OCI-LY3 (cell line): ENCODE measurements at regions not wholly inside any gene's neighbourhood (a gene's known extent, or its start where the extent isn't known, plus 50 kb on each side); places are given as distances from the start of the nearest gene placed in this dataset.

Experiments
- H2AFZ ChIP-seq: fragments of 200-600, 300-600 bp; shearing (Covaris generic); 2 replicates; pipeline ENCODE4 v1.6.0; 2014; ENCODE audit warnings: antibody characterized with exemption, low read depth, low read length
- H3K27ac ChIP-seq: fragments of 200-600, 300-600 bp; sonication (generic); 2 replicates; pipeline ENCODE4 v1.5.1; 2014; ENCODE audit warnings: mild to moderate bottlenecking, low read length, moderate library complexity, mixed read lengths
- H3K27me3 ChIP-seq: fragments of 200-600, 300-600 bp; sonication (generic); 2 replicates; pipeline ENCODE4 v1.6.1; 2014; ENCODE audit warnings: low read depth, low read length, mixed read lengths
- H3K36me3 ChIP-seq: fragments of 200-600, 300-600 bp; sonication (generic); replicated peaks from 2 replicates; pipeline ENCODE3; 2014; ENCODE audit warnings: low read depth, low read length, mixed read lengths
- H3K4me1 ChIP-seq: fragments of 300-600, 200-600 bp; sonication (generic); 2 replicates; pipeline ENCODE4 v1.6.1; 2014; ENCODE audit warnings: low read length, mixed read lengths
- H3K4me2 ChIP-seq: fragments of 200-600, 300-600 bp; sonication (generic); 2 replicates; pipeline ENCODE4 v1.6.1; 2014; ENCODE audit warnings: low read length, mixed read lengths
- H3K4me3 ChIP-seq: fragments of 300-600, 200-600 bp; sonication (generic); 2 replicates; pipeline ENCODE4 v1.5.1; 2014; ENCODE audit warnings: antibody characterized with exemption, mild to moderate bottlenecking, low read length, moderate library complexity
- H3K79me2 ChIP-seq: fragments of 300-600, 200-600 bp; shearing (Covaris generic); 2 replicates; pipeline ENCODE4 v1.6.1; 2014; ENCODE audit warnings: mild to moderate bottlenecking, low read length, mixed read lengths
- H3K9ac ChIP-seq: fragments of 300-600, 200-600 bp; shearing (Covaris generic); 2 replicates; pipeline ENCODE4 v1.6.0; 2014; ENCODE audit warnings: mild to moderate bottlenecking, low read length, moderate library complexity
- H3K9me3 ChIP-seq: fragments of 200-600, 300-600 bp; shearing (Covaris generic); 2 replicates; pipeline ENCODE4 v1.6.1; 2014; ENCODE audit warnings: low read length, mixed read lengths; ENCODE audit not compliant: insufficient read depth
- H4K20me1 ChIP-seq: fragments of 200-600, 300-600 bp; sonication (generic); 2 replicates; pipeline ENCODE4 v1.6.1; 2016; ENCODE audit warnings: low read length, mixed read lengths; ENCODE audit not compliant: insufficient read depth
- EZH2phosphoT487 ChIP-seq: fragments of 200-600 bp; shearing (Covaris generic); IDR thresholded peaks from 2 replicates; pipeline ENCODE4 v1.6.1; 2018; ENCODE audit warnings: antibody characterized with exemption, mixed run types, low read depth
- TF ChIP-seq, protein P1 (sequence below): fragments of 200-600, 300-600 bp; sonication (generic); IDR thresholded peaks from 2 replicates; pipeline ENCODE4 v1.5.1; 2014; ENCODE audit warnings: antibody characterized with exemption, low read length, low read depth

DNA sequence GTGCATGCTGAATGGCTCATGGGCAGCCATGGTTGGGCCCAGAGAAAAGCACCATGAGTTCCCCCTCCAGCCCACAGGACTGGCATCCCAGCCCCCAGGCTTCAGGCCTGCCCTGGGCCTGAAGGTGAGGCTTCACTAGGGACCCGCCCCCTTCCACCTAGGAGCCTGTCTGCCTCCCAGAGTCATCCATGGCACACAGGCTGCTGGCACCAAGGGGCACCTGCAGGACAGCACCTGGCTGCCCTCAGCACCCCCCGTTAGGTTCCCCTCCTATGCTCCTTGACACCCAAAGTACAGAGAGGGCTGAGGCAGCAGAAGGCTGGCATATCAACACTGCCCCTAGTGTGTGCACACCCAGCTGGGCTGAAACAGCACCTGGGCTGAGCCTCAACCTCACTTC lies 566.7 kb upstream of the PCDH7 start:
- Histone ChIP-seq H4K20me1 (no peaks in the 10 kb centered on the region), H3K4me2 (no peak overlapping the region), H3K4me3 (no peak overlapping the region), H3K36me3 (no peaks in the 10 kb centered on the region), H2AFZ (no peak overlapping the region), H3K79me2 (no peaks in the 10 kb centered on the region), H3K27me3 (no peaks in the 10 kb centered on the region), H3K4me1 (no peaks in the 10 kb centered on the region), H3K9ac (no peak overlapping the region), H3K9me3 (no peaks in the 10 kb centered on the region), H3K27ac (no peak overlapping the region)
- TF ChIP-seq, protein P1, sequence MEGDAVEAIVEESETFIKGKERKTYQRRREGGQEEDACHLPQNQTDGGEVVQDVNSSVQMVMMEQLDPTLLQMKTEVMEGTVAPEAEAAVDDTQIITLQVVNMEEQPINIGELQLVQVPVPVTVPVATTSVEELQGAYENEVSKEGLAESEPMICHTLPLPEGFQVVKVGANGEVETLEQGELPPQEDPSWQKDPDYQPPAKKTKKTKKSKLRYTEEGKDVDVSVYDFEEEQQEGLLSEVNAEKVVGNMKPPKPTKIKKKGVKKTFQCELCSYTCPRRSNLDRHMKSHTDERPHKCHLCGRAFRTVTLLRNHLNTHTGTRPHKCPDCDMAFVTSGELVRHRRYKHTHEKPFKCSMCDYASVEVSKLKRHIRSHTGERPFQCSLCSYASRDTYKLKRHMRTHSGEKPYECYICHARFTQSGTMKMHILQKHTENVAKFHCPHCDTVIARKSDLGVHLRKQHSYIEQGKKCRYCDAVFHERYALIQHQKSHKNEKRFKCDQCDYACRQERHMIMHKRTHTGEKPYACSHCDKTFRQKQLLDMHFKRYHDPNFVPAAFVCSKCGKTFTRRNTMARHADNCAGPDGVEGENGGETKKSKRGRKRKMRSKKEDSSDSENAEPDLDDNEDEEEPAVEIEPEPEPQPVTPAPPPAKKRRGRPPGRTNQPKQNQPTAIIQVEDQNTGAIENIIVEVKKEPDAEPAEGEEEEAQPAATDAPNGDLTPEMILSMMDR, result no peak
- TF ChIP-seq EZH2phosphoT487, result no peak

DNA sequence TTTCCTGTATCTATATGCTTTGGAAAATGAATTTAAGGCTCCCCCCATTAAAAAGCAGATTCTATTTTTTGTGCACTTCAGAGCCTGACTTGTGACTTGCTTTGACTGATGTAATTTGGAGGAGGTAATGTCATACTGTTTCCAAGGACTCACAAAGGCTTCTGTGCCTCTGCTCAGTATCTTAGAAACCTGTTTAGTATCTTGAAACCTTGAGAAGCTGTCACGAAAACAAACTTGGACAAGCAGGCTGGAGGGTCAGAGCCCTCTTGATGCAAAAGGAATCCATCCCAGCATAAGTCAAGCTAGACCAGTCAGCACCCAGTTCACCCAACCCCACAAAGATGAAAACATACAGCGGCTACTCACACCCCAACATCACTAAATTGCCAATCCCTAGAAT lies 560.0 kb upstream of the PCDH7 start:
- TF ChIP-seq EZH2phosphoT487, result no peak
- TF ChIP-seq, protein P1, result no peak
- no peaks in the 10 kb centered on the region for H4K20me1 ChIP-seq
- no peaks in the 10 kb centered on the region for H3K27me3 ChIP-seq
- no peaks in the 10 kb centered on the region for H3K4me1 ChIP-seq
- H3K4me3 ChIP-seq, result no peak overlapping the region
- no peak overlapping the region for H3K27ac ChIP-seq
- no peaks in the 10 kb centered on the region for H3K79me2 ChIP-seq
- no peaks in the 10 kb centered on the region for H3K36me3 ChIP-seq
- no peaks in the 10 kb centered on the region for H3K9me3 ChIP-seq
- no peak overlapping the region for H2AFZ ChIP-seq
- H3K9ac ChIP-seq, result no peak overlapping the region
- H3K4me2 ChIP-seq, result no peak overlapping the region

DNA sequence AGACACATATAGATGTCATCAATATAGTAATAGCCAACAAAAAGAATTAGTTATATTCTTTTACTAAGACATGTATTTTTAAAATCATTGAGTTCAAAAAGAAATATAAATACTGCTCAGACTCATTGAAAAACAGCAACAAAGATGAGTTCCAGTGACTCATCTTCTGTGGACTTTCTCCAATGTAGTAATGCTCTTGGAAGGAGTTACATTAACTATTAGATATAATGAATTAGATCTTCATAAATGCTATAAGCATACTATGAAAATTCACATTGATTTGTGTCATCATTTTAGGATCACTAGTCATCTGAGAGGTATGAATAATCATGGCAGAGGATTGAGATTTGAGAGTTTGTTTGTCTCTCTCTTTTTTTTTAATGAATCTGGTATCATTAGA lies 547.8 kb upstream of the PCDH7 start:
- no peak overlapping the region for H2AFZ ChIP-seq
- H3K4me3 ChIP-seq, result no peak overlapping the region
- H3K4me2 ChIP-seq, result no peak overlapping the region
- H3K27me3 ChIP-seq, result no peaks in the 10 kb centered on the region
- no peaks in the 10 kb centered on the region for H3K9me3 ChIP-seq
- no peak for TF ChIP-seq EZH2phosphoT487
- TF ChIP-seq, protein P1, result no peak
- H4K20me1 ChIP-seq, result no peaks in the 10 kb centered on the region
- H3K4me1 ChIP-seq, result no peaks in the 10 kb centered on the region
- no peak overlapping the region for H3K9ac ChIP-seq
- no peak overlapping the region for H3K27ac ChIP-seq
- no peaks in the 10 kb centered on the region for H3K79me2 ChIP-seq
- H3K36me3 ChIP-seq, result no peaks in the 10 kb centered on the region

DNA sequence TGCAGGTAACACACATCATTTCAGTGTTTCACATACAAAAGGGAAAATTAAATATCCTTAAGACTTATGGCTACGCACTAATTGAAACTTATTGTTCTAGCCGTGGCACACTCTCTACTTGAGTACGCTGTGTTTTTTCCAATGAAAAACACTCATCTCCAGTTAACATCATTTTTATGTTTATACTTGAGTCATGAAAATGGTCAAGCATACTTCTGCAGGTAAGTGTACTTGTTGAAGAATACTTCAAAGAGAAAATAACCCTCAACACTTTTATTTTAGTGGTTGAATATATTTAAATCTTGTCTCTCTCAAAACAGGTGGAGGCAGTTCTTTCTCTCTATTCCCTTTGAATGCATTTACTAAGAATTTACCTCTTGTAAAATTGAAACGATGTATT lies 538.7 kb upstream of the PCDH7 start:
- Histone ChIP-seq H4K20me1 (no peaks in the 10 kb centered on the region), H3K4me2 (no peak overlapping the region), H3K9me3 (no peaks in the 10 kb centered on the region), H3K36me3 (no peaks in the 10 kb centered on the region), H3K4me3 (no peak overlapping the region), H3K27ac (no peak overlapping the region), H3K9ac (no peak overlapping the region), H2AFZ (no peak overlapping the region), H3K79me2 (no peaks in the 10 kb centered on the region), H3K4me1 (no peaks in the 10 kb centered on the region), H3K27me3 (no peaks in the 10 kb centered on the region)
- no peak for TF ChIP-seq EZH2phosphoT487
- TF ChIP-seq, protein P1, result no peak
